ENCODE measurements at regions not wholly inside any gene's neighbourhood (a gene's known extent, or its start where the extent isn't known, plus 50 kb on each side); places are given as distances from the start of the nearest gene placed in this dataset.
"Not testable (repeated sequence)": the region's sequence is repeated elsewhere in the genome, so short reads cannot be mapped to it uniquely, and the experiment has no call there.

GRCh38 chr5:112036206-112036605, 279.2 kb upstream of the NREP start:
- no peak for DNase-seq
- in situ Hi-C loops (cut with MboI; ENCODE audit: low pct_unique_long_range_greater_than_20kb, low sequenced_read_pairs), result no loop called here

GRCh38 chr5:112034421-112034979, 277.5 kb upstream of the NREP start:
- in situ Hi-C loops (cut with MboI; ENCODE audit: low pct_unique_long_range_greater_than_20kb, low sequenced_read_pairs), result no loop called here
- DNase-seq, result no peak

GRCh38 chr5:112026879-112027278, 269.9 kb upstream of the NREP start:
- in situ Hi-C loops (cut with MboI; ENCODE audit: low pct_unique_long_range_greater_than_20kb, low sequenced_read_pairs); DNase-seq: not testable (repeated sequence)

GRCh38 chr5:112025757-112026156, 268.8 kb upstream of the NREP start:
- DNase-seq, result no peak
- in situ Hi-C loops (cut with MboI; ENCODE audit: low pct_unique_long_range_greater_than_20kb, low sequenced_read_pairs), result no loop called here

GRCh38 chr5:112024769-112025168, 267.8 kb upstream of the NREP start:
- in situ Hi-C loops (cut with MboI; ENCODE audit: low pct_unique_long_range_greater_than_20kb, low sequenced_read_pairs), result no loop called here
- DNase-seq, result no peak

- in situ Hi-C loops (cut with MboI; ENCODE audit: low pct_unique_long_range_greater_than_20kb, low sequenced_read_pairs), result no loop called here
- DNase-seq, result no peak
Measured at GRCh38 chr5:112024221-112024620, 267.2 kb upstream of the NREP start.

- in situ Hi-C loops (cut with MboI; ENCODE audit: low pct_unique_long_range_greater_than_20kb, low sequenced_read_pairs), result no loop called here
- DNase-seq, result no peak
Measured at GRCh38 chr5:112023766-112024165, 266.8 kb upstream of the NREP start.

- no peak for DNase-seq
- in situ Hi-C loops (cut with MboI; ENCODE audit: low pct_unique_long_range_greater_than_20kb, low sequenced_read_pairs), result no loop called here
Measured at GRCh38 chr5:112018846-112019245, 261.9 kb upstream of the NREP start.

- in situ Hi-C loops (cut with MboI; ENCODE audit: low pct_unique_long_range_greater_than_20kb, low sequenced_read_pairs), result no loop called here
- DNase-seq, result no peak
Measured at GRCh38 chr5:112016980-112017379, 260.0 kb upstream of the NREP start.

- DNase-seq, result no peak
- in situ Hi-C loops (cut with MboI; ENCODE audit: low pct_unique_long_range_greater_than_20kb, low sequenced_read_pairs), result no loop called here
Measured at GRCh38 chr5:112014783-112015395, 257.9 kb upstream of the NREP start.

GRCh38 chr5:112013660-112014059, 256.7 kb upstream of the NREP start:
- in situ Hi-C loops (cut with MboI; ENCODE audit: low pct_unique_long_range_greater_than_20kb, low sequenced_read_pairs), result no loop called here
- DNase-seq, result no peak

GRCh38 chr5:112012104-112012503, 255.1 kb upstream of the NREP start:
- no peak for DNase-seq
- in situ Hi-C loops (cut with MboI; ENCODE audit: low pct_unique_long_range_greater_than_20kb, low sequenced_read_pairs), result no loop called here

GRCh38 chr5:112010475-112010874, 253.5 kb upstream of the NREP start:
- in situ Hi-C loops (cut with MboI; ENCODE audit: low pct_unique_long_range_greater_than_20kb, low sequenced_read_pairs), result no loop called here

GRCh38 chr5:112006721-112007120, 249.7 kb upstream of the NREP start:
- in situ Hi-C loops (cut with MboI; ENCODE audit: low pct_unique_long_range_greater_than_20kb, low sequenced_read_pairs), result no loop called here
- DNase-seq, result no peak

More at GRCh38 chr5:112010475-112010874, 253.5 kb upstream of the NREP start:
- no peak for DNase-seq

GRCh38 chr5:112005623-112005930, 248.6 kb upstream of the NREP start:
- no peak for DNase-seq
- in situ Hi-C loops (cut with MboI; ENCODE audit: low pct_unique_long_range_greater_than_20kb, low sequenced_read_pairs), result no loop called here

- in situ Hi-C loops (cut with MboI; ENCODE audit: low pct_unique_long_range_greater_than_20kb, low sequenced_read_pairs), result no loop called here
- DNase-seq, result no peak
Measured at GRCh38 chr5:112004867-112005622, 248.1 kb upstream of the NREP start.

GRCh38 chr5:112002376-112002775, 245.4 kb upstream of the NREP start:
- in situ Hi-C loops (cut with MboI; ENCODE audit: low pct_unique_long_range_greater_than_20kb, low sequenced_read_pairs), result no loop called here
- no peak for DNase-seq

GRCh38 chr5:111999286-111999685, 242.3 kb upstream of the NREP start:
- DNase-seq, result no peak
- in situ Hi-C loops (cut with MboI; ENCODE audit: low pct_unique_long_range_greater_than_20kb, low sequenced_read_pairs), result no loop called here

- no peak for DNase-seq
- in situ Hi-C loops (cut with MboI; ENCODE audit: low pct_unique_long_range_greater_than_20kb, low sequenced_read_pairs), result no loop called here
Measured at GRCh38 chr5:111998871-111999270, 241.9 kb upstream of the NREP start.

- DNase-seq, result no peak
- in situ Hi-C loops (cut with MboI; ENCODE audit: low pct_unique_long_range_greater_than_20kb, low sequenced_read_pairs), result no loop called here
Measured at GRCh38 chr5:111997711-111998110, 240.7 kb upstream of the NREP start.

- in situ Hi-C loops (cut with MboI; ENCODE audit: low pct_unique_long_range_greater_than_20kb, low sequenced_read_pairs), result no loop called here
- DNase-seq, result no peak
Measured at GRCh38 chr5:111997308-111997707, 240.3 kb upstream of the NREP start.
